Endothelial cell (in vitro differentiated cells): ENCODE measurements at regions not wholly inside any gene's neighbourhood (a gene's known extent, or its start where the extent isn't known, plus 50 kb on each side); places are given as distances from the start of the nearest gene placed in this dataset.

Source experiments
- DNase-seq: peaks from one replicate; pipeline ENCODE4 v3.0.0; 2021; ENCODE audit warnings: low spot score
- H3K27ac Mint-ChIP-seq: one replicate; pipeline ENCODE4 v1.8.0; 2021; ENCODE audit warnings: mixed read lengths, inconsistent platforms; ENCODE audit not compliant: unreplicated experiment
- H3K27me3 Mint-ChIP-seq: one replicate; pipeline ENCODE4 v1.8.0; 2021; ENCODE audit warnings: mild to moderate bottlenecking, moderate library complexity, mixed read lengths, inconsistent platforms; ENCODE audit not compliant: unreplicated experiment
- H3K36me3 Mint-ChIP-seq: one replicate; pipeline ENCODE4 v1.8.0; 2021; ENCODE audit warnings: mild to moderate bottlenecking, low read depth, mixed read lengths, inconsistent platforms; ENCODE audit not compliant: unreplicated experiment
- H3K4me1 Mint-ChIP-seq: one replicate; pipeline ENCODE4 v1.8.0; 2021; ENCODE audit warnings: mild to moderate bottlenecking, mixed read lengths, inconsistent platforms; ENCODE audit not compliant: unreplicated experiment
- H3K4me3 Mint-ChIP-seq: one replicate; pipeline ENCODE4 v1.8.0; 2021; ENCODE audit warnings: mild to moderate bottlenecking, mixed read lengths, inconsistent platforms; ENCODE audit not compliant: unreplicated experiment
- H3K9me3 Mint-ChIP-seq: one replicate; pipeline ENCODE4 v1.8.0; 2021; ENCODE audit warnings: mixed read lengths, inconsistent platforms; ENCODE audit not compliant: unreplicated experiment
- CTCF ChIP-seq: fragments of 200-600 bp; sonication (generic); IDR thresholded peaks from one replicate; pipeline ENCODE4 v1.5.0; 2021; ENCODE audit warnings: antibody characterized with exemption; ENCODE audit not compliant: unreplicated experiment

GRCh38 chr15:95839367-95839782, 491.1 kb upstream of the NR2F2 start:
- Mint-ChIP-seq H3K36me3 (no peaks in the 10 kb centered on the region), H3K4me1 (peaks cover 3% of the 10 kb centered on the region), H3K27ac (no peak overlapping the region), H3K4me3 (no peak overlapping the region), H3K9me3 (no peaks in the 10 kb centered on the region), H3K27me3 (no peaks in the 10 kb centered on the region)
- TF ChIP-seq CTCF: no peak
- DNase-seq: no peak

DNA sequence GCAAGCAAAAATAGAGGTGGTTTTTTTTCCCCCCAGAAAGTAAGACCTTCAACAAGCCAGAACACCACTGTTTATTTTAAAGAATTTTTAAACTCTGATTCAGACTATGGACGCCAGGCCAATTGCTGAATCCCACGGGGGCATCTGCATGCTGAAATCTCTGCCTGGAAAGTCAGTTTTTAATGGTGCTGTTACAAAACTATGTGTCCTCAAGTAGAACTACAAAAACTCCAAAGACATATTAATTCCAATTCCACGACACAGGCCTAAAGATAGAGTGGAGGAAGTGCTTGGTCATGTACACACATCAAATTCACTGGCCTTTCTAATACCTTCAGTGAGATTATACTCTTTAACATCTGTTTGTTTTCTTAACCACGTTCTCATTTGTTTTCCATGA, 490.5 kb upstream of the NR2F2 start:
- no peaks in the 10 kb centered on the region for H3K9me3 Mint-ChIP-seq
- no peak for TF ChIP-seq CTCF
- no peak overlapping the region for H3K4me3 Mint-ChIP-seq
- H3K27ac Mint-ChIP-seq: no peak overlapping the region
- no peaks in the 10 kb centered on the region for H3K27me3 Mint-ChIP-seq
- H3K36me3 Mint-ChIP-seq: no peaks in the 10 kb centered on the region
- peaks cover 3% of the 10 kb centered on the region for H3K4me1 Mint-ChIP-seq
- no peak for DNase-seq

GRCh38 chr15:95840855-95841254, 489.6 kb upstream of the NR2F2 start:
- Mint-ChIP-seq H3K4me1 (peaks cover 3% of the 10 kb centered on the region), H3K27me3 (no peaks in the 10 kb centered on the region), H3K4me3 (no peak overlapping the region), H3K9me3 (no peaks in the 10 kb centered on the region), H3K27ac (no peak overlapping the region), H3K36me3 (no peaks in the 10 kb centered on the region)
- no peak for DNase-seq
- TF ChIP-seq CTCF: no peak

- Mint-ChIP-seq H3K27ac (no peak overlapping the region), H3K36me3 (no peaks in the 10 kb centered on the region), H3K9me3 (no peaks in the 10 kb centered on the region), H3K4me3 (no peak overlapping the region), H3K4me1 (peaks cover 3% of the 10 kb centered on the region), H3K27me3 (no peaks in the 10 kb centered on the region)
- no peak for TF ChIP-seq CTCF
- DNase-seq: no peak
Measured at GRCh38 chr15:95842576-95842975, 487.9 kb upstream of the NR2F2 start.

DNA sequence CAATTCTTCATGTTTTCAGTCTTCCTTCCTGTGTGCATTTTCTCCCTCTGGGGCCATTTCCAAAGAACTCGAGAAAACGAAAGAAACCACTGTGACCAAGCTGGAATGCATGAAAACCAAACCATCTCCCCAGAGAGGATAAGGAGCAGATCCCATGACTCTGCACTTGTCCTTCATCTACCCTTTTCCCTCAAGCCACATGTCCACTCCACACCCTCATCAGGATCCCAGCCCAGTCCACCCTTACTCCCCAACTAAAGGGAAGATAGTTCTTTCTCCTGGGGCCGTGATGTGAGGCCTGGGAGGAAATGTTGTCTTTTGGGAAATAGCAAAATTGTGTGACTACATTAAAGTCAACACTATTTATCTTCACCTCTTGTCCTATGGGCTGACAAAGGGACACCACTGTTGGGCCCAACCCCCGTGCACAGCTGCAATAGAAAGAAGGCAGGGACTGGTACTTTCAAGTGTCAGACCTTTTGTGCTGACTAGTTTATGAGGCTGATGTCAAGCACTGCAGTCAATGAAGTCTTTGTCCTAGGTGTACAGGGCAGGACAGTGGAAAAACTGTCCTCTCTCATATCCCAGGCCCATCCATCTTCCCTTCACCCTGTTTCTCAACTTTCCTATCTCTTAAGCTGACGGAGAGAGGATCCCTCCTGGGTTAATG, 487.1 kb upstream of the NR2F2 start:
- no peak for DNase-seq
- TF ChIP-seq CTCF: no peak
- Mint-ChIP-seq H3K27ac (no peak overlapping the region), H3K9me3 (no peaks in the 10 kb centered on the region), H3K27me3 (no peaks in the 10 kb centered on the region), H3K4me3 (no peak overlapping the region), H3K36me3 (no peaks in the 10 kb centered on the region), H3K4me1 (peaks cover 8% of the 10 kb centered on the region)
